Endothelial cell of umbilical vein (primary cell): ENCODE measurements at regions not wholly inside any gene's neighbourhood (a gene's known extent, or its start where the extent isn't known, plus 50 kb on each side); places are given as distances from the start of the nearest gene placed in this dataset.

Experiments used
- BruUV-seq: library from RNA; stranded (reverse); fragments of 400-500 nt; replicated peaks from 2 replicates; lab custom pipeline; 2021; lab: Mats Ljungman, UMichigan
- CTCF ChIA-PET: fragments of 300-600, 350-600 bp; sonication (Branson Sonifier 250); formaldehyde crosslinking; loops from one replicate; lab custom pipeline; 2021; ENCODE audit warnings: antibody characterized with exemption, inconsistent platforms; lab: Charles Lee
- POLR2A ChIA-PET: fragments of 300-600, 350-600 bp; sonication (Branson Sonifier 250); formaldehyde crosslinking; loops from one replicate; lab custom pipeline; 2021; ENCODE audit warnings: antibody characterized with exemption, inconsistent platforms; lab: Charles Lee
- DNase-seq: peaks from one replicate; pipeline ENCODE4 v3.0.0-alpha.2; 2011; ENCODE audit warnings: low read depth, low spot score
- FAIRE-seq: peaks from 2 replicates; lab custom pipeline; 2011; peaks lifted over from hg19 to GRCh38; lab: Jason Lieb, UNC
- H2AFZ ChIP-seq: 2 replicates; pipeline ENCODE4 v1.6.0; 2012; ENCODE audit warnings: low read depth, low read length, control low read depth, inconsistent platforms
- H3K27ac ChIP-seq: 2 replicates; pipeline ENCODE4 v1.5.1; 2011; ENCODE audit warnings: low read depth, mild to moderate bottlenecking, control low read depth, low read length, moderate library complexity; ENCODE audit not compliant: insufficient read depth
- H3K27me3 ChIP-seq, 2 experiments: 2 replicates each; pipeline versions ENCODE4 v1.6.0 to v1.6.1; 2011; ENCODE audit warnings: low read length in 2 of 2, mixed read lengths in 1 of 2; ENCODE audit not compliant: control insufficient read depth in 2 of 2, insufficient read depth in 2 of 2
- H3K36me3 ChIP-seq, 2 experiments: 2 replicates in 1 of 2; 3 replicates in 1 of 2; pipeline ENCODE4 v1.5.1; 2011; ENCODE audit warnings: low read length in 2 of 2, mild to moderate bottlenecking in 1 of 2, moderate library complexity in 1 of 2; ENCODE audit not compliant: control insufficient read depth in 2 of 2, insufficient read depth in 2 of 2; ENCODE audit errors: extremely low read depth in 1 of 2
- H3K4me1 ChIP-seq: 3 replicates; pipeline ENCODE4 v1.5.1; 2011; ENCODE audit warnings: mild to moderate bottlenecking, low read length; ENCODE audit not compliant: control insufficient read depth, insufficient read depth; ENCODE audit errors: extremely low read depth
- H3K4me2 ChIP-seq: 2 replicates; pipeline ENCODE4 v1.6.1; 2011; ENCODE audit warnings: low read length, control low read depth, mixed read lengths; ENCODE audit not compliant: insufficient read depth
- H3K4me3 ChIP-seq, 3 experiments: fragments of 200-600 bp in 1 of 3; sonication (generic), shearing (Covaris generic) in 1 of 3; replicated peaks in 1 of 3; 2 replicates each; pipeline ENCODE4 v1.5.1; 2011 to 2016; ENCODE audit warnings: control low read depth in 3 of 3, low read length in 3 of 3, mild to moderate bottlenecking in 2 of 3, inconsistent platforms in 1 of 3, low read depth in 1 of 3, moderate library complexity in 1 of 3; ENCODE audit not compliant: insufficient read depth in 1 of 3
- H3K79me2 ChIP-seq: 2 replicates; pipeline ENCODE4 v1.6.0; 2012; ENCODE audit warnings: low read length, inconsistent platforms; ENCODE audit not compliant: control insufficient read depth, insufficient read depth
- H3K9ac ChIP-seq: replicated peaks from 2 replicates; pipeline ENCODE3; 2011; ENCODE audit warnings: low read length, control low read depth; ENCODE audit not compliant: insufficient read depth; ENCODE audit errors: extremely low read depth
- H3K9me1 ChIP-seq: replicated peaks from 3 replicates; pipeline ENCODE4 v1.6.0; 2011; ENCODE audit warnings: mild to moderate bottlenecking, low read length; ENCODE audit not compliant: control insufficient read depth, insufficient read depth; ENCODE audit errors: extremely low read depth
- H3K9me3 ChIP-seq: replicated peaks from 2 replicates; pipeline ENCODE4 v1.5.1; 2012; ENCODE audit warnings: low read length, inconsistent platforms; ENCODE audit not compliant: control insufficient read depth, insufficient read depth
- H4K20me1 ChIP-seq: replicated peaks from 2 replicates; pipeline ENCODE3; 2011; ENCODE audit warnings: mild to moderate bottlenecking, low read length; ENCODE audit not compliant: control insufficient read depth, insufficient read depth; ENCODE audit errors: extremely low read depth
- CTCF ChIP-seq, 2 donors: IDR thresholded peaks; 1 replicate in 1 of 2; 2 replicates in 1 of 2; pipeline ENCODE4 v1.5.1; 2011; ENCODE audit warnings: low read length in 2 of 2, mild to moderate bottlenecking in 2 of 2, moderate library complexity in 2 of 2, control low read depth in 1 of 2, inconsistent platforms in 1 of 2, low read depth in 1 of 2; ENCODE audit not compliant: insufficient read depth in 1 of 2; ENCODE audit errors: extremely low read depth in 1 of 2
- EZH2 ChIP-seq: IDR thresholded peaks from 2 replicates; pipeline ENCODE4 v1.6.1; 2012; ENCODE audit warnings: borderline replicate concordance, low read depth, mild to moderate bottlenecking, moderate library complexity, low read length, inconsistent platforms; ENCODE audit not compliant: severe bottlenecking
- FOS ChIP-seq: IDR thresholded peaks from 2 replicates; pipeline ENCODE4 v1.6.1; 2011; ENCODE audit warnings: mild to moderate bottlenecking, low read length, moderate library complexity, borderline replicate concordance; ENCODE audit not compliant: insufficient read depth
- GATA2 ChIP-seq: IDR thresholded peaks from 2 replicates; pipeline ENCODE4 v1.7.0; 2011; ENCODE audit warnings: low read depth, mild to moderate bottlenecking, moderate library complexity, mixed read lengths, low read length; ENCODE audit not compliant: insufficient read length, insufficient read depth
- JUN ChIP-seq: IDR thresholded peaks from 2 replicates; pipeline ENCODE4 v1.6.1; 2011; ENCODE audit warnings: borderline replicate concordance, low read depth; ENCODE audit not compliant: insufficient read length, insufficient read depth
- MAX ChIP-seq: IDR thresholded peaks from 2 replicates; pipeline ENCODE4 v1.6.1; 2011; ENCODE audit not compliant: insufficient read depth, insufficient read length
- MYC ChIP-seq: IDR thresholded peaks from one replicate; pipeline ENCODE4 v1.6.1; 2011; ENCODE audit warnings: mild to moderate bottlenecking, low read depth, low read length
- POLR2A ChIP-seq: IDR thresholded peaks from 2 replicates; pipeline ENCODE4 v1.6.1; 2012; ENCODE audit warnings: low read depth, mild to moderate bottlenecking, control low read depth, low read length
- POLR2AphosphoS5 ChIP-seq: IDR thresholded peaks from 2 replicates; pipeline ENCODE4 v1.6.1; 2012; ENCODE audit warnings: low read depth, mild to moderate bottlenecking, control low read depth, low read length, moderate library complexity; ENCODE audit not compliant: insufficient read depth
- dilution Hi-C: fragments of 300-500 bp; cut with MboI; formaldehyde crosslinking; loops from one replicate; pipeline ENCODE4 v1.15.0; 2019; ENCODE audit warnings: low sequenced_read_pairs; ENCODE audit not compliant: extremely low pct_ligation_motif_present
- intact Hi-C: fragments of 100-400 bp; cut with micrococcal nuclease; formaldehyde crosslinking; loops from one replicate; pipeline ENCODE4 v1.10.0; 2022

- TF ChIP-seq POLR2A (no peak), FOS (no peak), POLR2AphosphoS5 (no peak)
- Histone ChIP-seq H3K4me1 (no peaks in the 10 kb centered on the region), H3K36me3 (no peaks in the 10 kb centered on the region), H3K9me3 (no peaks in the 10 kb centered on the region), H3K9ac (no peak overlapping the region), H2AFZ (no peak overlapping the region), H3K79me2 (no peaks in the 10 kb centered on the region), H3K27ac (no peak overlapping the region), H4K20me1 (no peaks in the 10 kb centered on the region), H3K4me3 (no peak overlapping the region), H3K4me2 (no peak overlapping the region), H3K27me3 (no peaks in the 10 kb centered on the region), H3K9me1 (no peaks in the 10 kb centered on the region)
- CTCF ChIA-PET, result no interaction called here
- DNase-seq (no peak), FAIRE-seq (no peak)
- POLR2A ChIA-PET, result no interaction called here
- no TSS peak for BruUV-seq
- intact Hi-C loops, result no loop called here
- dilution Hi-C loops, result no loop called here
These were observed 155.3 kb upstream of the CDH19 start for GRCh38 chr18:66759050-66759828.

- no peak overlapping the region for H3K9ac ChIP-seq
- FAIRE-seq (no peak), DNase-seq (no peak)
- H3K4me2 ChIP-seq, result no peak overlapping the region
- intact Hi-C loops, result no loop called here
- H3K9me1 ChIP-seq, result no peaks in the 10 kb centered on the region
- no peaks in the 10 kb centered on the region for H3K79me2 ChIP-seq
- H4K20me1 ChIP-seq, result no peaks in the 10 kb centered on the region
- CTCF ChIA-PET, result no interaction called here
- H2AFZ ChIP-seq, result no peak overlapping the region
- no peaks in the 10 kb centered on the region for H3K36me3 ChIP-seq
- POLR2A ChIA-PET, result no interaction called here
- H3K9me3 ChIP-seq, result no peaks in the 10 kb centered on the region
- no peaks in the 10 kb centered on the region for H3K4me1 ChIP-seq
- no peak overlapping the region for H3K27ac ChIP-seq
- no peaks in the 10 kb centered on the region for H3K27me3 ChIP-seq
- TF ChIP-seq JUN (no peak), POLR2AphosphoS5 (no peak), EZH2 (no peak), FOS (no peak), GATA2 (no peak), MAX (no peak), CTCF (IDR thresholded peaks at IDR 0.05; ENCODE audit: extremely low read depth in 1 of 2, insufficient read depth in 1 of 2, low read depth in 1 of 2, low read length in 2 of 2) (no peak), MYC (no peak), POLR2A (no peak)
- H3K4me3 ChIP-seq, result no peak overlapping the region
- dilution Hi-C loops, result no loop called here
- no TSS peak for BruUV-seq
These were observed 154.1 kb upstream of the CDH19 start for GRCh38 chr18:66757946-66758345.
